ENCODE measurements at regions not wholly inside any gene's neighbourhood (a gene's known extent, or its start where the extent isn't known, plus 50 kb on each side); places are given as distances from the start of the nearest gene placed in this dataset.

DNA sequence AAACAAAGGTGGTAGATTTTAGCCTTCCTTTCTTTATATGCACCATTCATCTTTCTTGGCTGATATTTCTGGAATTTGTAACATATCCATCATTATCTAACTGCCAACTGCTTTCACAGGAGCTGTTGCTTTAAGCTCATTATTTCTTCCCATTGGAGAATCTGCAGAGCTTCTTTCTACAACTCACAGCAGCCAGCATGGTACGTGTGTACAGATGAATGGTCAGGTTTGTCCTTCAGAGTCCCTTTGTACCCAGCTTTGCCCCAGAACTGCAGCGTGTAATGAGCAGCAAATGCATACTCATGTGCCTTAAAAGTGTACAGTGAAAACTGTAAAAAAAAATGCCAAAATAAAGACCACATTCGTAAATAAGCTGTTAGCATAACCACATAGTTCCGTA, 260.9 kb downstream of the FIGN start:
- TF ChIP-seq POLR2A (IDR thresholded peaks at IDR 0.05; ENCODE audit: low read depth, low read length) (no peak), TAF1 (IDR thresholded peaks at IDR 0.05; ENCODE audit: low read depth, low read length) (no peak), POLR2AphosphoS5 (IDR thresholded peaks at IDR 0.05; ENCODE audit: low read depth, low read length) (no peak)
